ES-I3 (cell line): ENCODE measurements at regions not wholly inside any gene's neighbourhood (a gene's known extent, or its start where the extent isn't known, plus 50 kb on each side); places are given as distances from the start of the nearest gene placed in this dataset.
"Not testable (repeated sequence)": the region's sequence is repeated elsewhere in the genome, so short reads cannot be mapped to it uniquely, and the experiment has no call there.

Source experiments
- H3K36me3 ChIP-seq: 2 replicates; pipeline ENCODE4 v1.6.1; 2013; ENCODE audit warnings: mild to moderate bottlenecking, low read length, control low read depth, moderate library complexity; ENCODE audit not compliant: insufficient read depth
- H3K4me1 ChIP-seq: 2 replicates; pipeline ENCODE4 v1.6.1; 2013; ENCODE audit warnings: mild to moderate bottlenecking, control low read depth, low read length; ENCODE audit not compliant: insufficient read depth
- H3K9ac ChIP-seq: 2 replicates; pipeline ENCODE4 v1.6.1; 2013; ENCODE audit warnings: low read depth, mild to moderate bottlenecking, low read length, moderate library complexity
- H3K9me3 ChIP-seq: 2 replicates; pipeline ENCODE4 v1.6.1; 2013; ENCODE audit warnings: mild to moderate bottlenecking, low read length, moderate library complexity; ENCODE audit not compliant: control insufficient read depth, insufficient read depth

DNA sequence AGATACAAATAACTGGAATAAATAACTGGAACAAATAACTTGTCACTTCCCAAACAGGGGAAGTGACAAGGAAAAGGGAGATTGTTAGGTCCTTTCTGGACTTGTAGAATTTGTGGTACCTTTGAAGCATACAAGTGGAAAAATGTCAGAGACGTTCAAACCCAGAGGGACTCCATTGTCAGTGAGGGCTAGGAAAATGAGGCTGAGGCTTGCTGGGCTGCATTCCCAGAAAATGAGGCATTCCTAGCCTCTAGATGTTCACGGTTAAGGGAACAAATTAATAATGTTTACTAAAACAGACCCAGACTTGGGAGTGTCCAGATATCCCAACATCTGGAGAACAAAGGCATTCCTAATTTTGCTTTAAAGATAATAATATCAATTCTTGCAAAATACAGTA, 1158.0 kb downstream of the PCDH9 start:
- not testable (repeated sequence) for H3K4me1 ChIP-seq, H3K9ac ChIP-seq, H3K36me3 ChIP-seq, H3K9me3 ChIP-seq

DNA sequence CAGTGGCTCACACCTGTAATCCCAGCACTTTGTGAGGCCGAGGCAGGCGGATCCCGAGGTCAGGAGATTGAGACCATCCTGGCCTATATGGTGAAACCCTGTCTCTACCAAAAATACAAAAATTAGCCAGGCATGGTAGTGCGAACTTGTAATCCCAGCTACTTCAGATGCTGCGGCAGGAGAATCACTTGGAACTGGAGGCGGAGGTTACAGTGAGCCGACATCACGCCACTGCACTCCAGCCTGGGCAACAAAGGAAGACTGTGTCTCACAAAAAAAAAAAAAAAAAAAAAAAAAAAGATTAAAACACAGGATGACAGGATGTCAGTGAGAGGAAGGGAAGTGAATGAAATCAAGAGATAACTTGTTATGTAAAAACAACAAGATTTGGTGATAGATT, 1158.5 kb downstream of the PCDH9 start:
- Histone ChIP-seq H3K36me3 (no peaks in the 10 kb centered on the region), H3K9me3 (no peaks in the 10 kb centered on the region), H3K9ac (no peak overlapping the region), H3K4me1 (no peaks in the 10 kb centered on the region)

DNA sequence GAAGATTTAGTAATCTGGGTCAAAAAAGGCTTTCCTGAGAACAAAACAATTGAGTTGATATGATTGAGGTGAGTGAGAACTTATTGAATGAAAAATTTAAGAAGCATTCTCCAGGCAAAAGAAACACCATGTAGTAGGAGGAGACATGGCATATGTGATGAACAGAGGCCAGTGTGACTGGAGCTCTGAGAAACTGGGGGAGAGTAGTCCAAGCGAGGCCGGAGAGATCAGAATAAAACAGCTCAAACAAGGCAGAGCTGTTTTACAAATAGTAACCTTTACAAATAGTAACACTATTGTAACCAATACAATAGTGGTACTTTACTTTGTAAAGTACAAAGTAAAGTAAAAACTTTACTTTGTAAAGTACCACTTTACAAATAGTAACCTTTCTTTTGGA, 1159.1 kb downstream of the PCDH9 start:
- no peaks in the 10 kb centered on the region for H3K36me3 ChIP-seq
- H3K9me3 ChIP-seq: no peaks in the 10 kb centered on the region
- no peaks in the 10 kb centered on the region for H3K4me1 ChIP-seq
- no peak overlapping the region for H3K9ac ChIP-seq

DNA sequence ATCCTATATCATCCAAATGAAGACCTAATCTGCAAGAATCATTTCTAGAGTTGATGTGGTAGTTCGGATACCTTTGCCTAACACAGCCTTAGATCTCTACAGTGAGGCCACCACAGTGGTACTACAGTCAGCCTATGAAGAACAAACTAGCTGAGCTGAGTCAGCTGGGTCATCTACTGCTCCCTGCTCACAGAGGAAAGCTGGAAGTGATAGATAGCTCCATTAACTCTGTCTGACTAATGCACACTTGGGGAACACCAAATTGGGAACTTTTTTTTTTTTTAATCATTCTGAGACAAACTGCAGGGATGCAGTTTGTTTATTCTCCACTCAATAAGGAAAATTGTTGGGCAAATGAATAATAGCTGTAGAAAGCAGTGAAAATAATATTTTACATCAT, 1160.6 kb downstream of the PCDH9 start:
- no peaks in the 10 kb centered on the region for H3K9me3 ChIP-seq
- H3K36me3 ChIP-seq: no peaks in the 10 kb centered on the region
- no peak overlapping the region for H3K9ac ChIP-seq
- H3K4me1 ChIP-seq: no peaks in the 10 kb centered on the region

- H3K4me1 ChIP-seq: no peaks in the 10 kb centered on the region
- no peak overlapping the region for H3K9ac ChIP-seq
- no peaks in the 10 kb centered on the region for H3K36me3 ChIP-seq
- H3K9me3 ChIP-seq: no peaks in the 10 kb centered on the region
These were observed 1161.5 kb downstream of the PCDH9 start for GRCh38 chr13:66068683-66069082.

- no peaks in the 10 kb centered on the region for H3K36me3 ChIP-seq
- H3K4me1 ChIP-seq: no peaks in the 10 kb centered on the region
- no peak overlapping the region for H3K9ac ChIP-seq
- H3K9me3 ChIP-seq: no peaks in the 10 kb centered on the region
These were observed 1181.2 kb downstream of the PCDH9 start for GRCh38 chr13:66048888-66049287.

- H3K36me3 ChIP-seq: no peaks in the 10 kb centered on the region
- H3K9ac ChIP-seq: no peak overlapping the region
- no peaks in the 10 kb centered on the region for H3K4me1 ChIP-seq
- no peaks in the 10 kb centered on the region for H3K9me3 ChIP-seq
These were observed 1189.6 kb downstream of the PCDH9 start for GRCh38 chr13:66040506-66040905.

GRCh38 chr13:66037096-66037495, 1193.0 kb downstream of the PCDH9 start:
- H3K9ac ChIP-seq: no peak overlapping the region
- H3K9me3 ChIP-seq: no peaks in the 10 kb centered on the region
- no peaks in the 10 kb centered on the region for H3K36me3 ChIP-seq
- peaks cover 5% of the 10 kb centered on the region; the same call in 1 of the 2 replicates for H3K4me1 ChIP-seq

DNA sequence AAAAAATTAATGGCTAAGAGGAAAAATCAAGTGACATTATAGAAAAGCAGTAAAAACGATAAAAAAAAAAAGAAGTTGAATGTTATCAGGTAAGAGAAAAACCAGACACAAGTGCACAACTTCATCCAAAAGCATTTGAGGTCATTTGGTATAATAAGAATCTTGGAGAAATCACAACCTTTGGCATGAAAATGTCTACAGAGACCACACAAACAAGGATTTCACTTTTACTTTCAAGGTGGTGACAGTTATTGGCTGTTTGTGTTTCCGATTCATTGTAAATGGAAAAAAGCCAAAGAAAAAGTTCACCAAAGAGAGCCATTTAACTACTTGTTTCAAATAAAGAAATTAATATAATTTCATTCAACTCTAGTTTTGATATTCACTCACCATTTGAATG, 1193.5 kb downstream of the PCDH9 start:
- Histone ChIP-seq H3K9me3 (no peaks in the 10 kb centered on the region), H3K9ac (no peak overlapping the region), H3K36me3 (no peaks in the 10 kb centered on the region), H3K4me1 (peaks cover 5% of the 10 kb centered on the region; the same call in 1 of the 2 replicates)

DNA sequence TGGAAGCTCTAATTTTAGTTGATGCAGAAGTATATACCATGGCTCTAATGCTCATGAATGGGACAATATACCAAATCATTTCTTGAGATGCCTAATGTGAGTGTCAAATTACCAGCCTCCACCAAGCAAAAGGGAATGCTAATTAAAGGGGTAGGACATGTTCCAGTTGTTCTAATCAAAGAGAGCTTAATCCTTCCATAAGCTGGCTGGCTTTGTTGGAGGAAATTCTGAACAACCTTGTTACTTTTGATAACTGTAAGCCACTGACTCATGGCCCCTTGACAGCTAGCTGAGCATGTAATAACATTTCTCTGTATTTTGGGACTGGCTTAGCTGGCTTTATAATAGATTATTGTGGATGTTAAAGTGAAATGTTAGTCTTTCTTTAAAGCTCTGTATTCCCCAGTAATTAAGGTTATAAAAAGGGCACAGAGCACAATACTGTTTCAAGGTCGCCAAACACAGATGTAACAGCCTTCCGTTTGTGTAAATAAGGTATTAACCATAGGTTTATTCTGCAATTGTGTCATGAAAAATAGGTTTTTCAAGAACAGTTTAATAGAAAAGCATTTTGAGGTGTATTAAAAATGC, 1194.0 kb downstream of the PCDH9 start:
- no peak overlapping the region for H3K9ac ChIP-seq
- H3K9me3 ChIP-seq: no peaks in the 10 kb centered on the region
- H3K4me1 ChIP-seq: peaks cover 5% of the 10 kb centered on the region; the same call in 1 of the 2 replicates
- H3K36me3 ChIP-seq: no peaks in the 10 kb centered on the region

DNA sequence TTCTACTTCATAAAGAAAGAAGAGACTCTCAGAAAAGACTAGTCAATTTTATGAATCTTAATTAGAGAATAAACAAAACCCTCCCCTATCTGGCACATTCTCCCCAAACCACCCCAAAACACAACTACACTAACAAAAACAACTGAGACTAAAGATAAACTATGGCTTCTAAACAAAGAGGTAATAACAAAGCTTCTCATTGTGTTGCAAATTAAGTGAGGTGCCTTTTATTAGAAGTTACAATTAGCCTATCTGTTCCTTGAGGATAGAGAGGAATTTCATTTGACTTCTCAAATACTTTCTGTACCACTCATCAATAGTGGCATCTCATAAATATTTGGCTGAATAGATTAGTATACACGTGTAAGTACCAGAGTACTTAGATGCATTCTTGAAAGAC, 1196.2 kb downstream of the PCDH9 start:
- no peaks in the 10 kb centered on the region for H3K36me3 ChIP-seq
- no peak overlapping the region for H3K9ac ChIP-seq
- H3K9me3 ChIP-seq: no peaks in the 10 kb centered on the region
- peaks cover 5% of the 10 kb centered on the region; the same call in 1 of the 2 replicates for H3K4me1 ChIP-seq

DNA sequence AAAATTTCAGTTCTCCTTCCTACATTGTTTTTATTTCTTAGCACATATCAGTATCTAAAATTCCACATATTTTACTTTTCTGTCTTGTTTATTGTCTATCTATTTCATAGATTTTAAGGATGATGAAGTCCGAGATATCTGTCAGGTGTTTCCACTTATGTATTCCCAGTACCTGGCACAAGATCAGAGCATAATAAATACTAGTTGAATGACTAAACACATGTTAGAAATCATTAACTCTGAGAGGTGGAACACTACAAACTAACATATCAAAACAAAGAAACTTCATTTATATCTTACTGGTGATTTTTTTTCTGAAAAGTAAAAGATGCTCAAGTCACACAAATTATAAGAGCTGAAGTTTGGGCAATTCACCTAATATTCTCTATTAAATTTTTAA, 1208.3 kb downstream of the PCDH9 start:
- Histone ChIP-seq H3K4me1 (no peaks in the 10 kb centered on the region), H3K36me3 (no peaks in the 10 kb centered on the region), H3K9ac (no peak overlapping the region), H3K9me3 (no peaks in the 10 kb centered on the region)

DNA sequence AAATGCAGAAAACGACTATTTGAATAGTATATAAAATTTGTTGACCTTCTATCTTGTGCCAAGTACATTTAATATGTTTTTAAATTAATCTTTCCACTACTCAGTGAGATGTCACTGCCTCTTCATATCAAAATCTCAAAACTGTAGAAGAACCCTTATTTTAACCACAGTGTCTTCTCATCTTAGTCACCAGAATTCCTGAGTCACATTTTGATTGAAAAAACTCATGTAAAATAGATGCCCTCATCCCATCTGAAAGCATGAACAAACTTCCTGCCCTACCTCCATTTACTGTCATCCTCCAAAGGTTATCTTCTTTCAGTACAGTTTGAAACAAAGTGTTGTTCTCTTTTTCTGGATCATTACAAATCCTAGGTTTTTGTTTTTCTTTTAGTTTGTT, 1215.4 kb downstream of the PCDH9 start:
- no peaks in the 10 kb centered on the region for H3K9me3 ChIP-seq
- H3K9ac ChIP-seq: no peak overlapping the region
- H3K4me1 ChIP-seq: no peaks in the 10 kb centered on the region
- no peaks in the 10 kb centered on the region for H3K36me3 ChIP-seq

GRCh38 chr13:66009241-66009640, 1220.9 kb downstream of the PCDH9 start:
- no peaks in the 10 kb centered on the region for H3K4me1 ChIP-seq
- H3K9ac ChIP-seq: no peak overlapping the region
- peaks cover 2% of the 10 kb centered on the region for H3K9me3 ChIP-seq
- no peaks in the 10 kb centered on the region for H3K36me3 ChIP-seq

DNA sequence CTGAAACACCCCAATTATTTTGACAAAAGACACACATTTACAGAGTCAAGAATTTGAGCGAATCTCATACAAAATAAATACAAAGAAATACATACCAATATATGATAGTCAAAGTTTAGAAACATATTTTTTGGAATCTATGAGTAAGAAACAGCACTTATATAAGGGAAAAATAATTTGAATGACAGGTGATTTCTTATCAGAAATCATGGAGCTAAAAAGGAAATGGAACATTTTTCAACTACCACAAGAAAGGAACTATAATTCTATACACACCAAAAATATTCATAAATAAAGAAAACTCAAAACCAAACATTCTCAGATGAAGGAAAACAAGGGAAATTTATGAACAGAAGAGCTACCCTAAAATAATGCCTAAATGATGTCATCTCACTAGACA, 1226.6 kb downstream of the PCDH9 start:
- Histone ChIP-seq H3K9ac (no peak overlapping the region), H3K4me1 (no peaks in the 10 kb centered on the region), H3K9me3 (peaks cover 2% of the 10 kb centered on the region), H3K36me3 (no peaks in the 10 kb centered on the region)

GRCh38 chr13:66001140-66001539, 1229.0 kb downstream of the PCDH9 start:
- H3K9ac ChIP-seq: no peak overlapping the region
- no peaks in the 10 kb centered on the region for H3K36me3 ChIP-seq
- no peaks in the 10 kb centered on the region for H3K4me1 ChIP-seq
- peaks cover 2% of the 10 kb centered on the region for H3K9me3 ChIP-seq
